ENCODE measurements at regions not wholly inside any gene's neighbourhood (a gene's known extent, or its start where the extent isn't known, plus 50 kb on each side); places are given as distances from the start of the nearest gene placed in this dataset.

- Histone ChIP-seq H3K27me3 (ENCODE audit: control insufficient read depth, insufficient read depth, low read length) (no peaks in the 10 kb centered on the region), H3K4me3 (ENCODE audit: low read depth in 2 of 2, low read length in 2 of 2) (no peak overlapping the region), H3K4me1 (ENCODE audit: control insufficient read depth, insufficient read depth, low read length) (no peaks in the 10 kb centered on the region), H3K36me3 (ENCODE audit: control insufficient read depth, insufficient read depth, low read length) (no peaks in the 10 kb centered on the region), H3K27ac (ENCODE audit: low read length) (no peak overlapping the region), H3K9me3 (ENCODE audit: control insufficient read depth, insufficient read depth, low read depth, low read length) (no peaks in the 10 kb centered on the region)
- ChIA-PET CTCF (no interaction called here), POLR2A (no interaction called here)
- no peak for DNase-seq (ENCODE audit: low read depth, low spot score)
- in situ Hi-C loops (cut with HindIII; ENCODE audit: low pct_unique_long_range_greater_than_20kb, low sequenced_read_pairs) = no loop called here
- ATAC-seq = no peak
- TF ChIP-seq SIN3A (IDR thresholded peaks at IDR 0.05; ENCODE audit: borderline replicate concordance, insufficient read depth, low read depth, low read length) = no peak
- no TSS peak for BruUV-seq (replicated peaks)
- intact Hi-C loops (cut with micrococcal nuclease; ENCODE audit: unreplicated experiment) = loop anchor here (10.0 kb wide), 1 partner anchor 137 kb away; the partner anchor contains the start of gene BTG1
Measured at GRCh38 chr12:92007787-92008186, 137.9 kb downstream of the BTG1 start.

DNA sequence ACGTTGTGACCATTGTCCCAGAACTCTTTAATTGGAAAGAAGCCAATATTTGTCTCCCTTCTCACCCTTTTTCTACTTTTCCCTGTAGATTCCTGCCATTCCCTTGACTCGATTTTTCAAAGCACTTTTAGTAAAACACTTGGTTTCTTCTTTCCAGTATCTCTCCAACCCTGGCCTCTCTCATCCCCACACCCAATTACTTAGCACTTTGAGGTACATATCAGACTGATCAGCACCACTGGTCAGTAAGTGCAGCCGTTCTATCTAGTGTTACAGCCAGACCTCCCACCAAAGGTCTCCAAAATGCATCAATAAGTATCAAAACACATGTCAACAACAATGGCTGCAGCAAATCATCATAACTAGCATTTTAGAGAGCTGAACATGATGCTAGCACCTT, 141.9 kb downstream of the BTG1 start:
- intact Hi-C loops (cut with micrococcal nuclease; ENCODE audit: unreplicated experiment) (loop anchor here (10.0 kb wide), 1 partner anchor 141 kb away; the partner anchor contains the start of gene BTG1), in situ Hi-C loops (cut with HindIII; ENCODE audit: low pct_unique_long_range_greater_than_20kb, low sequenced_read_pairs) (no loop called here)
- H3K4me1 ChIP-seq (ENCODE audit: control insufficient read depth, insufficient read depth, low read length) = no peaks in the 10 kb centered on the region
- no peaks in the 10 kb centered on the region for H3K36me3 ChIP-seq (ENCODE audit: control insufficient read depth, insufficient read depth, low read length)
- DNase-seq (ENCODE audit: low read depth, low spot score) (no peak), ATAC-seq (no peak)
- BruUV-seq (replicated peaks) = no TSS peak
- no peak overlapping the region for H3K4me3 ChIP-seq (ENCODE audit: low read depth in 2 of 2, low read length in 2 of 2)
- no peaks in the 10 kb centered on the region for H3K9me3 ChIP-seq (ENCODE audit: control insufficient read depth, insufficient read depth, low read depth, low read length)
- TF ChIP-seq SIN3A (IDR thresholded peaks at IDR 0.05; ENCODE audit: borderline replicate concordance, insufficient read depth, low read depth, low read length) (no peak), REST (IDR thresholded peaks at IDR 0.05; ENCODE audit: insufficient read depth in 1 of 2, low read depth in 2 of 2, low read length in 1 of 2) (no peak), CTCF (IDR thresholded peaks at IDR 0.05) (no peak), POLR2AphosphoS5 (IDR thresholded peaks at IDR 0.05; ENCODE audit: low read depth, low read length) (no peak), TCF7L2 (IDR thresholded peaks at IDR 0.05; ENCODE audit: low read depth, low read length) (no peak)
- H3K27ac ChIP-seq (ENCODE audit: low read length) = no peak overlapping the region
- ChIA-PET POLR2A (no interaction called here), CTCF (no interaction called here)
- H3K27me3 ChIP-seq (ENCODE audit: control insufficient read depth, insufficient read depth, low read length) = no peaks in the 10 kb centered on the region

GRCh38 chr12:92002673-92003382, 142.8 kb downstream of the BTG1 start:
- DNase-seq (ENCODE audit: low read depth, low spot score) (no peak), ATAC-seq (no peak)
- Histone ChIP-seq H3K27me3 (ENCODE audit: control insufficient read depth, insufficient read depth, low read length) (no peaks in the 10 kb centered on the region), H3K36me3 (ENCODE audit: control insufficient read depth, insufficient read depth, low read length) (no peaks in the 10 kb centered on the region), H3K4me1 (ENCODE audit: control insufficient read depth, insufficient read depth, low read length) (no peaks in the 10 kb centered on the region), H3K4me3 (ENCODE audit: low read depth in 2 of 2, low read length in 2 of 2) (no peak overlapping the region), H3K27ac (ENCODE audit: low read length) (no peak overlapping the region), H3K9me3 (ENCODE audit: control insufficient read depth, insufficient read depth, low read depth, low read length) (no peaks in the 10 kb centered on the region)
- ChIA-PET CTCF (no interaction called here), POLR2A (no interaction called here)
- BruUV-seq (replicated peaks) = no TSS peak
- no peak for TF ChIP-seq SIN3A (IDR thresholded peaks at IDR 0.05; ENCODE audit: borderline replicate concordance, insufficient read depth, low read depth, low read length)
- TF ChIP-seq CTCF (IDR thresholded peaks at IDR 0.05) = no peak
- TF ChIP-seq TCF7L2 (IDR thresholded peaks at IDR 0.05; ENCODE audit: low read depth, low read length) = no peak
- in situ Hi-C loops (cut with HindIII; ENCODE audit: low pct_unique_long_range_greater_than_20kb, low sequenced_read_pairs) = no loop called here
- intact Hi-C loops (cut with micrococcal nuclease; ENCODE audit: unreplicated experiment) = loop anchor here (10.0 kb wide), 1 partner anchor 142 kb away; the partner anchor contains the start of gene BTG1
